ENCODE measurements at regions not wholly inside any gene's neighbourhood (a gene's known extent, or its start where the extent isn't known, plus 50 kb on each side); places are given as distances from the start of the nearest gene placed in this dataset.

GRCh38 chr1:96236156-96236739 is 485.3 kb upstream of the PTBP2 start:
- Histone ChIP-seq H3K4me1 (peaks cover 0 to 30% (median 22%) of the 10 kb centered on the region in 4 donors), H3K27me3 (no peaks in the 10 kb centered on the region), H3K27ac (replicated peaks in 1 of 4) (peak overlapping the region in 1 of 4 donors; percentile 39), H3K9me3 (no peaks in the 10 kb centered on the region), H3K4me3 (no peak overlapping the region), H3K36me3 (no peaks in the 10 kb centered on the region)
- no peak for DNase-seq (ENCODE audit: extremely low spot score)
- intact Hi-C loops (cut with DNase I) = loop anchor here (10.0 kb wide), 1 partner anchor 729 kb away; no protein-coding TSS in a partner anchor
- WGBS = 33% methylated on average over 4 of the region's 4 CpGs
- TF ChIP-seq POLR2A (IDR thresholded peaks at IDR 0.05; ENCODE audit: low read depth) (no peak), CTCF (IDR thresholded peaks at IDR 0.05) (peak; percentile 48 to 68 (median 63)), POLR2AphosphoS5 (IDR thresholded peaks at IDR 0.05) (no peak), EP300 (IDR thresholded peaks at IDR 0.05) (no peak)

GRCh38 chr1:96238426-96238825 is 483.2 kb upstream of the PTBP2 start:
- Histone ChIP-seq H3K4me1 (peaks cover 0 to 30% (median 22%) of the 10 kb centered on the region in 4 donors), H3K27me3 (no peaks in the 10 kb centered on the region), H3K27ac (replicated peaks in 1 of 4) (no peak overlapping the region), H3K9me3 (no peaks in the 10 kb centered on the region), H3K36me3 (no peaks in the 10 kb centered on the region), H3K4me3 (no peak overlapping the region)
- WGBS = 58% methylated on average over 4 of the region's 4 CpGs
- no peak for DNase-seq (ENCODE audit: extremely low spot score)
- TF ChIP-seq EP300 (IDR thresholded peaks at IDR 0.05) (no peak), POLR2AphosphoS5 (IDR thresholded peaks at IDR 0.05) (no peak), POLR2A (IDR thresholded peaks at IDR 0.05; ENCODE audit: low read depth) (no peak), CTCF (IDR thresholded peaks at IDR 0.05) (no peak)
- intact Hi-C loops (cut with DNase I) = loop anchor here (10.0 kb wide), 1 partner anchor 726 kb away; no protein-coding TSS in a partner anchor

GRCh38 chr1:96240438-96240837 is 481.1 kb upstream of the PTBP2 start:
- Histone ChIP-seq H3K4me1 (peaks cover 0 to 15% (median 12%) of the 10 kb centered on the region in 4 donors), H3K4me3 (no peak overlapping the region), H3K36me3 (no peaks in the 10 kb centered on the region), H3K27ac (replicated peaks in 1 of 4) (no peak overlapping the region), H3K9me3 (no peaks in the 10 kb centered on the region), H3K27me3 (no peaks in the 10 kb centered on the region)
- intact Hi-C loops (cut with DNase I) = no loop called here
- TF ChIP-seq POLR2AphosphoS5 (IDR thresholded peaks at IDR 0.05) (no peak), CTCF (IDR thresholded peaks at IDR 0.05) (no peak), POLR2A (IDR thresholded peaks at IDR 0.05; ENCODE audit: low read depth) (no peak), EP300 (IDR thresholded peaks at IDR 0.05) (no peak)
- no peak for DNase-seq (ENCODE audit: extremely low spot score)

- TF ChIP-seq POLR2A (IDR thresholded peaks at IDR 0.05; ENCODE audit: low read depth) (no peak), EP300 (IDR thresholded peaks at IDR 0.05) (no peak), POLR2AphosphoS5 (IDR thresholded peaks at IDR 0.05) (no peak)
- H3K4me1 ChIP-seq = no peaks in the 10 kb centered on the region
- intact Hi-C loops (cut with DNase I) = no loop called here
- no peaks in the 10 kb centered on the region for H3K36me3 ChIP-seq
- no peak for DNase-seq (ENCODE audit: extremely low spot score)
- H3K27ac ChIP-seq (replicated peaks in 1 of 4) = peak overlapping the region in 3 of 4 donors; percentile 5 to 22 (median 19)
- 71% methylated on average over 4 of the region's 4 CpGs for WGBS
- no peaks in the 10 kb centered on the region for H3K27me3 ChIP-seq
- H3K4me3 ChIP-seq = no peak overlapping the region
- H3K9me3 ChIP-seq = no peaks in the 10 kb centered on the region
These were observed 468.1 kb upstream of the PTBP2 start for GRCh38 chr1:96253246-96254035.

GRCh38 chr1:96256130-96256790 is 465.3 kb upstream of the PTBP2 start:
- Histone ChIP-seq H3K27ac (replicated peaks in 1 of 4) (no peak overlapping the region), H3K4me1 (no peaks in the 10 kb centered on the region), H3K36me3 (no peaks in the 10 kb centered on the region), H3K27me3 (no peaks in the 10 kb centered on the region), H3K4me3 (no peak overlapping the region), H3K9me3 (no peaks in the 10 kb centered on the region)
- intact Hi-C loops (cut with DNase I) = no loop called here
- TF ChIP-seq EP300 (IDR thresholded peaks at IDR 0.05) (no peak), POLR2A (IDR thresholded peaks at IDR 0.05; ENCODE audit: low read depth) (no peak), POLR2AphosphoS5 (IDR thresholded peaks at IDR 0.05) (no peak), CTCF (IDR thresholded peaks at IDR 0.05) (no peak)
- DNase-seq (ENCODE audit: extremely low spot score) = no peak
- WGBS = 46% methylated on average over 3 of the region's 3 CpGs
